Aorta (tissue), 5 donors: ENCODE measurements at regions not wholly inside any gene's neighbourhood (a gene's known extent, or its start where the extent isn't known, plus 50 kb on each side); places are given as distances from the start of the nearest gene placed in this dataset.

ENCODE experiments used
- ATAC-seq: fragments of 200-7000 bp; cut with Tn5 transposase; one replicate; pipeline ENCODE4 v1.9.1; 2022; ENCODE audit warnings: moderate library complexity; ENCODE audit not compliant: low FRiP score
- DNase-seq, 2 donors: peaks; one replicate each; pipeline ENCODE4 v3.0.0-alpha.2; 2020
- H3K27ac ChIP-seq, 2 donors: one replicate each; pipeline ENCODE4 v1.5.1; 2013; ENCODE audit warnings: low read length in 2 of 2, mild to moderate bottlenecking in 2 of 2, moderate library complexity in 2 of 2, control low read depth in 1 of 2, inconsistent platforms in 1 of 2, low read depth in 1 of 2
- H3K27me3 ChIP-seq, 2 donors: one replicate each; pipeline ENCODE4 v1.6.1; 2013; ENCODE audit warnings: control low read depth in 1 of 2, low read length in 1 of 2, mild to moderate bottlenecking in 1 of 2, moderate library complexity in 1 of 2; ENCODE audit not compliant: insufficient read depth in 2 of 2, control insufficient read depth in 1 of 2
- H3K36me3 ChIP-seq, 2 donors: one replicate each; pipeline ENCODE4 v1.6.1; 2013; ENCODE audit warnings: control low read depth in 1 of 2, low read length in 1 of 2, mild to moderate bottlenecking in 1 of 2; ENCODE audit not compliant: insufficient read depth in 2 of 2, control insufficient read depth in 1 of 2
- H3K4me1 ChIP-seq, 2 donors: one replicate each; pipeline ENCODE4 v1.6.1; 2013; ENCODE audit warnings: low read length in 2 of 2, control low read depth in 1 of 2, mild to moderate bottlenecking in 1 of 2, moderate library complexity in 1 of 2; ENCODE audit not compliant: insufficient read depth in 2 of 2, control insufficient read depth in 1 of 2
- H3K4me3 ChIP-seq, 2 donors: one replicate each; pipeline ENCODE4 v1.5.1; 2013; ENCODE audit warnings: low read length in 2 of 2, control low read depth in 1 of 2, mild to moderate bottlenecking in 1 of 2
- H3K9me3 ChIP-seq: one replicate; pipeline ENCODE4 v1.6.1; 2013; ENCODE audit warnings: mild to moderate bottlenecking, low read length; ENCODE audit not compliant: control insufficient read depth
- WGBS, 2 donors: extraction: QIAGEN DNeasy Blood & Tissue Kit; methylation state at CpG; one replicate each; pipeline ENCODE4 v1.1.7; 2013; 5-methylcytosine and 5-hydroxymethylcytosine counted together
- intact Hi-C, 2 donors: fragments of 100-400 bp; cut with DNase I; formaldehyde crosslinking; loops; one replicate each; pipeline versions ENCODE4 v1.14.2 to v1.15.0; 2022
- donor health status: healthy with polysubstance abuse.
- donor health status: Bipolar disorder and iron deficiency.
- donor health status: DM: no; HTN: no; CAD: no.
- donor health status: DM: no; HTN: no; CAD: no.
- donor health status: DM: yes; HTN: yes; CAD: no.

GRCh38 chr14:42556551-42556950 is 949.9 kb downstream of the LRFN5 start:
- WGBS, 2 donors: 17 to 24% methylated on average over 2 of the region's 2 CpGs
- intact Hi-C loops: no loop called here
- no peak for ATAC-seq

DNA sequence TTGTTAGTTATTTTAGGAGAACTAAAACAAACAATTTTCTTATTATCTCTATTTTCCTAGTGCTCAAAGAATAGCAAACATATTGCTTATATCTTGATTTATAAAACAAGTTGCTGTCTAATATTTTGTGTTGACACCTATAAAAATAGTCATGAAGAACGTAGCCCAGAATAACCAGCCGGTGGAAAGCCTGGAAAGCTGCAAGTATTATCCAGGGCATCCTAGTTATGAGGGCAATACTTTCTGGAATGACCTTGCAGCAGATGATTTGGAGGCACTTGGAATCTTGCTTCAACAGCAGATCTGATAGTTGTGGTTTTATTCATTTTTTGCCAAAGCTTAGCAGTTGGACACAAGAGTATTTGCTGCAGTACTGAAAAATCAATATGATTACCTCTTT is 948.7 kb downstream of the LRFN5 start:
- Histone ChIP-seq H3K9me3 (no peaks in the 10 kb centered on the region), H3K4me1 (no peaks in the 10 kb centered on the region), H3K4me3 (no peak overlapping the region), H3K27ac (no peak overlapping the region), H3K27me3 (no peaks in the 10 kb centered on the region), H3K36me3 (no peaks in the 10 kb centered on the region)
- DNase-seq (no peak), ATAC-seq (no peak)
- intact Hi-C loops: no loop called here
- 9 to 21% methylated on average over 2 of the region's 2 CpGs for WGBS, 2 donors

More at GRCh38 chr14:42556551-42556950, 949.9 kb downstream of the LRFN5 start:
- Histone ChIP-seq H3K27me3 (no peaks in the 10 kb centered on the region), H3K36me3 (no peaks in the 10 kb centered on the region), H3K4me1 (no peaks in the 10 kb centered on the region), H3K9me3 (no peaks in the 10 kb centered on the region), H3K27ac (no peak overlapping the region), H3K4me3 (no peak overlapping the region)
- no peak for DNase-seq

GRCh38 chr14:42554091-42554490 is 947.4 kb downstream of the LRFN5 start:
- no peaks in the 10 kb centered on the region for H3K27me3 ChIP-seq
- no peak overlapping the region for H3K27ac ChIP-seq
- H3K4me1 ChIP-seq: no peaks in the 10 kb centered on the region
- no peaks in the 10 kb centered on the region for H3K36me3 ChIP-seq
- DNase-seq: no peak
- H3K4me3 ChIP-seq: no peak overlapping the region
- intact Hi-C loops: no loop called here
- no peaks in the 10 kb centered on the region for H3K9me3 ChIP-seq
- ATAC-seq: no peak
- WGBS, 2 donors: 93 to 96% methylated on average over 2 of the region's 2 CpGs

- H3K27ac ChIP-seq: no peak overlapping the region
- no peak for ATAC-seq
- H3K4me1 ChIP-seq: no peaks in the 10 kb centered on the region
- H3K36me3 ChIP-seq: no peaks in the 10 kb centered on the region
- intact Hi-C loops: no loop called here
- no peaks in the 10 kb centered on the region for H3K9me3 ChIP-seq
- no peaks in the 10 kb centered on the region for H3K27me3 ChIP-seq
- H3K4me3 ChIP-seq: no peak overlapping the region
- no peak for DNase-seq
These were observed 943.6 kb downstream of the LRFN5 start for GRCh38 chr14:42550310-42550709.

GRCh38 chr14:42548349-42548748 is 941.7 kb downstream of the LRFN5 start:
- Histone ChIP-seq H3K9me3 (no peaks in the 10 kb centered on the region), H3K27me3 (no peaks in the 10 kb centered on the region), H3K36me3 (no peaks in the 10 kb centered on the region), H3K27ac (no peak overlapping the region), H3K4me1 (no peaks in the 10 kb centered on the region), H3K4me3 (no peak overlapping the region)
- ATAC-seq (no peak), DNase-seq (no peak)
- intact Hi-C loops: no loop called here

DNA sequence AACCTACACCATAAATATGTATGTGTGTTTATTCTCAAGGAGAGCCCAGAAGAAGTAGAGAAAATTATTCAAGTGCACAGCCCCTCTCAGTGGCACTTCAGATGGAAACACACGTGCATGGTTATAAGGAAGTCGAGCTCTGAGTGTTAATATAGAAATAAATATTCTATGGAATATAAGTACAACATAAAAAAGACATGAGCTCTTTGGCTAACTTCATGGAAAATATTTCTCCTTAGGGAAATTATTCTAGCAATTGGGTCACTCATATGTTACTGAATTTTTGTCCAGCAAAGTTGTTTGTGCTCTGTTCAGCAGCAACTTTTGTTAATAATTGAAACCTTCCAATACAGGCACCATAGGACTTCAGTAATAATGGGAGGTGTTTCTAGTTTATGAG is 939.0 kb downstream of the LRFN5 start:
- intact Hi-C loops: no loop called here
- Histone ChIP-seq H3K27me3 (no peaks in the 10 kb centered on the region), H3K4me3 (no peak overlapping the region), H3K9me3 (no peaks in the 10 kb centered on the region), H3K4me1 (no peaks in the 10 kb centered on the region), H3K27ac (no peak overlapping the region), H3K36me3 (no peaks in the 10 kb centered on the region)
- ATAC-seq: no peak
- WGBS, 2 donors: 14 to 27% methylated on average over 2 of the region's 2 CpGs
- no peak for DNase-seq

DNA sequence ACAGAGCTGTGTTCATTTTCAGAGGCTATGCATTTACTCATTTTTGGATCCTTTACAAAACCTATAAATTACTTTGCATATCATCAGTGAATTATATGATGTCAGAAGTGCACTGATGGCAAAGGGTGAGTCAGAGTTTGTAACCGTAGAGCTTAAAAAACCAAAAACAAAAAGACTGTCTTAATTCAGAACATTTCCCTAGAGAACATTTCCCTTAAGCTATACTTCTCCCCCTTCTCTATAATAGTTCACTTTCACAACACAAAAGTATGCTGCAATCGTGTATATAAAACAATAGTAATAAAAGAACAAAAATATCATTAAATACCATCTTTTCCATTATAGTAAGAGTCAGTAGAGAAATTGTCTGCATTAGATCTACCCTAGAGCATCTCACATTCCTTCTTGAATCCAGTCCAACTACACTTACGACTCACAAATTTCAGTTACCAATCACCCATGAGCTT is 934.9 kb downstream of the LRFN5 start:
- no peak for DNase-seq
- Histone ChIP-seq H3K36me3 (no peaks in the 10 kb centered on the region), H3K27me3 (no peaks in the 10 kb centered on the region), H3K27ac (no peak overlapping the region), H3K4me3 (no peak overlapping the region), H3K9me3 (no peaks in the 10 kb centered on the region), H3K4me1 (no peaks in the 10 kb centered on the region)
- no peak for ATAC-seq
- 17 to 25% methylated on average over 3 of the region's 3 CpGs for WGBS, 2 donors
- intact Hi-C loops: no loop called here

DNA sequence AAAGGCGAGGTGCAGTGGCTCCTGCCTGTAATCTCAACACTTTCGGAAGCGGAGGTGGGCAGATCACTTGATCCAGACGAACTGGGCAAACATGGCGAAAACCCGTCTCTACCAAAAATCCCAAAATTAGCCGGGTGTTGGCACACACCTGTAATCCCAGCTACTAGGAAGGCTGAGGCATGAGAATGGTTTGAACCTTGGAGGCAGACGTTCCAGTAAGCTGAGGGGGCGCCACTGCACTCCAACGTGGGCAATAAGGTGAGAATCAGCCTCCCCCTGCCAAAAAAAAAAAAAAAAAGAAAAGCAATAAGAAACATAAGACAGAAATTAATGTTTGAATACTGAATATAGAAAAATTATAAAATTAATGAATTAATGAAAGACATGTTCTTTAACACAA is 928.7 kb downstream of the LRFN5 start:
- intact Hi-C loops: no loop called here
- WGBS, 2 donors: 84 to 85% methylated on average over 10 of the region's 10 CpGs
- H3K36me3 ChIP-seq: no peaks in the 10 kb centered on the region

GRCh38 chr14:42533476-42533875 is 926.8 kb downstream of the LRFN5 start:
- Histone ChIP-seq H3K4me3 (no peak overlapping the region), H3K27me3 (no peaks in the 10 kb centered on the region), H3K4me1 (no peaks in the 10 kb centered on the region), H3K36me3 (no peaks in the 10 kb centered on the region), H3K27ac (no peak overlapping the region), H3K9me3 (no peaks in the 10 kb centered on the region)
- intact Hi-C loops: no loop called here
- ATAC-seq (no peak), DNase-seq (no peak)
- 90% methylated on average over 1 of the region's 1 CpG for WGBS, 2 donors

More for the DNA sequence above, 928.7 kb downstream of the LRFN5 start:
- no peaks in the 10 kb centered on the region for H3K27me3 ChIP-seq
- no peak overlapping the region for H3K27ac ChIP-seq
- DNase-seq (no peak), ATAC-seq (no peak)
- H3K9me3 ChIP-seq: no peaks in the 10 kb centered on the region
- H3K4me1 ChIP-seq: no peaks in the 10 kb centered on the region
- H3K4me3 ChIP-seq: no peak overlapping the region
